SJCRH30 (cell line): ENCODE measurements at regions not wholly inside any gene's neighbourhood (a gene's known extent, or its start where the extent isn't known, plus 50 kb on each side); places are given as distances from the start of the nearest gene placed in this dataset.

Experiments
- DNase-seq, 2 experiments: peaks; one replicate each; pipeline ENCODE4 v3.0.0-alpha.2; 2015 to 2020
- H3K27ac ChIP-seq: fragments of 250-450 bp; sonication (Bioruptor Pico); 2 replicates; pipeline ENCODE4 v1.5.1; 2020; ENCODE audit warnings: mild to moderate bottlenecking, moderate library complexity
- H3K27me3 ChIP-seq: fragments of 250-450 bp; sonication (Bioruptor Pico); 2 replicates; pipeline ENCODE4 v1.5.1; 2020; ENCODE audit warnings: mild to moderate bottlenecking, moderate library complexity
- H3K36me3 ChIP-seq: fragments of 250-450 bp; sonication (Bioruptor Pico); 2 replicates; pipeline ENCODE4 v1.5.1; 2020; ENCODE audit warnings: mild to moderate bottlenecking, moderate library complexity
- H3K4me1 ChIP-seq: fragments of 250-450 bp; sonication (Bioruptor Pico); 2 replicates; pipeline ENCODE4 v1.5.1; 2020; ENCODE audit warnings: mild to moderate bottlenecking, moderate library complexity
- H3K4me3 ChIP-seq: fragments of 250-450 bp; sonication (Bioruptor Pico); 2 replicates; pipeline ENCODE4 v1.5.1; 2020; ENCODE audit warnings: mild to moderate bottlenecking, moderate library complexity
- H3K9me3 ChIP-seq: fragments of 250-450 bp; sonication (Bioruptor Pico); replicated peaks from 2 replicates; pipeline ENCODE4 v1.5.1; 2020; ENCODE audit warnings: mild to moderate bottlenecking, moderate library complexity

- H3K9me3 ChIP-seq = no peaks in the 10 kb centered on the region
- H3K27me3 ChIP-seq = no peaks in the 10 kb centered on the region
- no peaks in the 10 kb centered on the region for H3K36me3 ChIP-seq
- no peak overlapping the region for H3K27ac ChIP-seq
- DNase-seq = no peak
- H3K4me3 ChIP-seq = no peak overlapping the region
- no peaks in the 10 kb centered on the region for H3K4me1 ChIP-seq
These were observed 67.5 kb upstream of the IRX4 start for GRCh38 chr5:1950096-1950707.

- no peak overlapping the region for H3K27ac ChIP-seq
- no peaks in the 10 kb centered on the region for H3K4me1 ChIP-seq
- no peaks in the 10 kb centered on the region for H3K36me3 ChIP-seq
- no peaks in the 10 kb centered on the region for H3K27me3 ChIP-seq
- no peaks in the 10 kb centered on the region for H3K9me3 ChIP-seq
- no peak overlapping the region for H3K4me3 ChIP-seq
- DNase-seq = no peak
These were observed 66.5 kb upstream of the IRX4 start for GRCh38 chr5:1949253-1949652.

- H3K4me1 ChIP-seq = no peaks in the 10 kb centered on the region
- no peaks in the 10 kb centered on the region for H3K36me3 ChIP-seq
- no peak for DNase-seq
- no peaks in the 10 kb centered on the region for H3K27me3 ChIP-seq
- H3K27ac ChIP-seq = no peak overlapping the region
- H3K4me3 ChIP-seq = no peak overlapping the region
- no peaks in the 10 kb centered on the region for H3K9me3 ChIP-seq
These were observed 66.0 kb upstream of the IRX4 start for GRCh38 chr5:1948663-1949191.

- no peaks in the 10 kb centered on the region for H3K4me1 ChIP-seq
- no peaks in the 10 kb centered on the region for H3K27me3 ChIP-seq
- H3K4me3 ChIP-seq = no peak overlapping the region
- H3K9me3 ChIP-seq = no peaks in the 10 kb centered on the region
- no peaks in the 10 kb centered on the region for H3K36me3 ChIP-seq
- no peak overlapping the region for H3K27ac ChIP-seq
- DNase-seq = no peak
These were observed 65.4 kb upstream of the IRX4 start for GRCh38 chr5:1948111-1948510.

- Histone ChIP-seq H3K27me3 (no peaks in the 10 kb centered on the region), H3K4me3 (no peak overlapping the region), H3K36me3 (no peaks in the 10 kb centered on the region), H3K9me3 (no peaks in the 10 kb centered on the region), H3K4me1 (no peaks in the 10 kb centered on the region), H3K27ac (no peak overlapping the region)
- no peak for DNase-seq
These were observed 64.1 kb upstream of the IRX4 start for GRCh38 chr5:1946776-1947175.

- DNase-seq = no peak
- Histone ChIP-seq H3K27me3 (no peaks in the 10 kb centered on the region), H3K4me1 (no peaks in the 10 kb centered on the region), H3K9me3 (no peaks in the 10 kb centered on the region), H3K27ac (no peak overlapping the region), H3K4me3 (no peak overlapping the region), H3K36me3 (no peaks in the 10 kb centered on the region)
These were observed 63.5 kb upstream of the IRX4 start for GRCh38 chr5:1946122-1946677.

GRCh38 chr5:1945606-1946005 lies 62.9 kb upstream of the IRX4 start:
- Histone ChIP-seq H3K27ac (no peak overlapping the region), H3K27me3 (no peaks in the 10 kb centered on the region), H3K9me3 (no peaks in the 10 kb centered on the region), H3K4me3 (no peak overlapping the region), H3K36me3 (no peaks in the 10 kb centered on the region), H3K4me1 (no peaks in the 10 kb centered on the region)
- DNase-seq = no peak

- no peaks in the 10 kb centered on the region for H3K36me3 ChIP-seq
- H3K4me3 ChIP-seq = no peak overlapping the region
- no peaks in the 10 kb centered on the region for H3K27me3 ChIP-seq
- DNase-seq = no peak
- no peaks in the 10 kb centered on the region for H3K4me1 ChIP-seq
- no peak overlapping the region for H3K27ac ChIP-seq
- no peaks in the 10 kb centered on the region for H3K9me3 ChIP-seq
These were observed 61.7 kb upstream of the IRX4 start for GRCh38 chr5:1944408-1944807.

- Histone ChIP-seq H3K27ac (no peak overlapping the region), H3K9me3 (no peaks in the 10 kb centered on the region), H3K27me3 (no peaks in the 10 kb centered on the region)
These were observed 60.8 kb upstream of the IRX4 start for GRCh38 chr5:1943481-1943880.

GRCh38 chr5:1942630-1943029 lies 59.9 kb upstream of the IRX4 start:
- no peak for DNase-seq
- no peak overlapping the region for H3K27ac ChIP-seq
- H3K9me3 ChIP-seq = no peaks in the 10 kb centered on the region
- no peaks in the 10 kb centered on the region for H3K27me3 ChIP-seq
- no peaks in the 10 kb centered on the region for H3K4me1 ChIP-seq
- no peaks in the 10 kb centered on the region for H3K36me3 ChIP-seq
- H3K4me3 ChIP-seq = no peak overlapping the region

More at GRCh38 chr5:1943481-1943880, 60.8 kb upstream of the IRX4 start:
- no peak overlapping the region for H3K4me3 ChIP-seq
- H3K36me3 ChIP-seq = no peaks in the 10 kb centered on the region
- DNase-seq = no peak
- H3K4me1 ChIP-seq = no peaks in the 10 kb centered on the region

- no peak for DNase-seq
- no peaks in the 10 kb centered on the region for H3K27me3 ChIP-seq
- H3K4me1 ChIP-seq = no peaks in the 10 kb centered on the region
- H3K9me3 ChIP-seq = no peaks in the 10 kb centered on the region
- H3K36me3 ChIP-seq = no peaks in the 10 kb centered on the region
- H3K4me3 ChIP-seq = no peak overlapping the region
- no peak overlapping the region for H3K27ac ChIP-seq
These were observed 59.4 kb upstream of the IRX4 start for GRCh38 chr5:1942158-1942557.

- Histone ChIP-seq H3K27ac (no peak overlapping the region), H3K27me3 (no peaks in the 10 kb centered on the region)
- DNase-seq = no peak
These were observed 56.5 kb upstream of the IRX4 start for GRCh38 chr5:1939256-1939655.

GRCh38 chr5:1938310-1939000 lies 55.7 kb upstream of the IRX4 start:
- Histone ChIP-seq H3K4me3 (no peak overlapping the region), H3K36me3 (no peaks in the 10 kb centered on the region), H3K27me3 (no peaks in the 10 kb centered on the region), H3K4me1 (no peaks in the 10 kb centered on the region), H3K27ac (no peak overlapping the region), H3K9me3 (no peaks in the 10 kb centered on the region)
- DNase-seq = no peak

More at GRCh38 chr5:1939256-1939655, 56.5 kb upstream of the IRX4 start:
- H3K4me3 ChIP-seq = no peak overlapping the region
- no peaks in the 10 kb centered on the region for H3K36me3 ChIP-seq
- no peaks in the 10 kb centered on the region for H3K4me1 ChIP-seq
- no peaks in the 10 kb centered on the region for H3K9me3 ChIP-seq

GRCh38 chr5:1937590-1937989 lies 54.9 kb upstream of the IRX4 start:
- DNase-seq = no peak
- H3K27ac ChIP-seq = no peak overlapping the region
- H3K36me3 ChIP-seq = no peaks in the 10 kb centered on the region
- H3K27me3 ChIP-seq = no peaks in the 10 kb centered on the region
- H3K4me1 ChIP-seq = no peaks in the 10 kb centered on the region
- no peaks in the 10 kb centered on the region for H3K9me3 ChIP-seq
- H3K4me3 ChIP-seq = no peak overlapping the region

GRCh38 chr5:1936901-1937300 lies 54.2 kb upstream of the IRX4 start:
- no peak for DNase-seq
- H3K9me3 ChIP-seq = no peaks in the 10 kb centered on the region
- H3K27ac ChIP-seq = no peak overlapping the region
- H3K4me3 ChIP-seq = no peak overlapping the region
- no peaks in the 10 kb centered on the region for H3K27me3 ChIP-seq
- no peaks in the 10 kb centered on the region for H3K36me3 ChIP-seq
- H3K4me1 ChIP-seq = no peaks in the 10 kb centered on the region
